Central memory CD8-positive, alpha-beta T cell (primary cell): ENCODE measurements at regions not wholly inside any gene's neighbourhood (a gene's known extent, or its start where the extent isn't known, plus 50 kb on each side); places are given as distances from the start of the nearest gene placed in this dataset.
"Not testable (repeated sequence)": the region's sequence is repeated elsewhere in the genome, so short reads cannot be mapped to it uniquely, and the experiment has no call there.

ENCODE experiments used
- ATAC-seq: fragments of 150-1000 bp; cut with Tn5 transposase; replicated peaks from 2 replicates; pipeline ENCODE4 v1.10.0; 2022; ENCODE audit warnings: mild to moderate bottlenecking, moderate FRiP score, moderate number of reproducible peaks; ENCODE audit not compliant: poor library complexity, severe bottlenecking; ENCODE audit errors: extremely low read depth
- DNase-seq, 2 donors: peaks; one replicate each; pipeline ENCODE4 v3.0.0; 2021; ENCODE audit warnings: low spot score in 2 of 2
- H3K27ac Mint-ChIP-seq: one replicate; pipeline ENCODE4 v1.8.0; 2022; ENCODE audit warnings: low read depth, mild to moderate bottlenecking, moderate library complexity, mixed read lengths
- H3K27me3 Mint-ChIP-seq: one replicate; pipeline ENCODE4 v1.8.0; 2022; ENCODE audit warnings: mixed read lengths
- H3K36me3 Mint-ChIP-seq: one replicate; pipeline ENCODE4 v1.8.0; 2022; ENCODE audit warnings: mild to moderate bottlenecking, moderate library complexity, mixed read lengths; ENCODE audit not compliant: insufficient read depth
- H3K4me1 Mint-ChIP-seq: one replicate; pipeline ENCODE4 v1.8.0; 2022; ENCODE audit warnings: mixed read lengths
- H3K4me3 Mint-ChIP-seq: one replicate; pipeline ENCODE4 v1.8.0; 2022; ENCODE audit warnings: mild to moderate bottlenecking, moderate library complexity, mixed read lengths
- H3K9me3 Mint-ChIP-seq: one replicate; pipeline ENCODE4 v1.8.0; 2022; ENCODE audit warnings: mixed read lengths

- no peak for ATAC-seq
- Mint-ChIP-seq H3K27ac (no peak overlapping the region), H3K4me3 (no peak overlapping the region), H3K27me3 (no peaks in the 10 kb centered on the region), H3K4me1 (no peaks in the 10 kb centered on the region), H3K36me3 (peaks cover 1% of the 10 kb centered on the region), H3K9me3 (peaks cover 19% of the 10 kb centered on the region)
- DNase-seq, result no peak
Measured at GRCh38 chr9:12425878-12426864, 267.0 kb upstream of the TYRP1 start.

- DNase-seq (no peak), ATAC-seq (no peak)
- Mint-ChIP-seq H3K4me1 (no peaks in the 10 kb centered on the region), H3K27ac (no peak overlapping the region), H3K36me3 (no peaks in the 10 kb centered on the region), H3K4me3 (no peak overlapping the region), H3K9me3 (peaks cover 35% of the 10 kb centered on the region), H3K27me3 (no peaks in the 10 kb centered on the region)
Measured at GRCh38 chr9:12439267-12439666, 253.9 kb upstream of the TYRP1 start.

- not testable (repeated sequence) for H3K27ac Mint-ChIP-seq, H3K27me3 Mint-ChIP-seq, H3K4me3 Mint-ChIP-seq, DNase-seq, ATAC-seq, H3K36me3 Mint-ChIP-seq, H3K4me1 Mint-ChIP-seq
- H3K9me3 Mint-ChIP-seq, result peaks cover 31% of the 10 kb centered on the region
Measured at GRCh38 chr9:12441080-12441479, 252.1 kb upstream of the TYRP1 start.

- no peak for DNase-seq
- Mint-ChIP-seq H3K4me3 (no peak overlapping the region), H3K4me1 (no peaks in the 10 kb centered on the region), H3K36me3 (no peaks in the 10 kb centered on the region), H3K27me3 (no peaks in the 10 kb centered on the region), H3K27ac (no peak overlapping the region), H3K9me3 (peaks cover 33% of the 10 kb centered on the region)
- ATAC-seq, result no peak
Measured at GRCh38 chr9:12441506-12441905, 251.7 kb upstream of the TYRP1 start.

- no peaks in the 10 kb centered on the region for H3K27me3 Mint-ChIP-seq
- H3K36me3 Mint-ChIP-seq, result no peaks in the 10 kb centered on the region
- DNase-seq (no peak), ATAC-seq (no peak)
- H3K4me3 Mint-ChIP-seq, result no peak overlapping the region
- H3K27ac Mint-ChIP-seq, result no peak overlapping the region
- no peaks in the 10 kb centered on the region for H3K4me1 Mint-ChIP-seq
- peaks cover 28% of the 10 kb centered on the region for H3K9me3 Mint-ChIP-seq
Measured at GRCh38 chr9:12448246-12448645, 244.9 kb upstream of the TYRP1 start.

- Mint-ChIP-seq H3K27me3 (no peaks in the 10 kb centered on the region), H3K27ac (no peak overlapping the region), H3K4me1 (no peaks in the 10 kb centered on the region)
Measured at GRCh38 chr9:12457237-12457636, 235.9 kb upstream of the TYRP1 start.

GRCh38 chr9:12461763-12462460 lies 231.3 kb upstream of the TYRP1 start:
- H3K4me1 Mint-ChIP-seq, result no peaks in the 10 kb centered on the region
- no peaks in the 10 kb centered on the region for H3K36me3 Mint-ChIP-seq
- ATAC-seq (no peak), DNase-seq (no peak)
- H3K4me3 Mint-ChIP-seq, result no peak overlapping the region
- no peak overlapping the region for H3K27ac Mint-ChIP-seq
- no peaks in the 10 kb centered on the region for H3K27me3 Mint-ChIP-seq
- peaks cover 31% of the 10 kb centered on the region for H3K9me3 Mint-ChIP-seq

More at GRCh38 chr9:12457237-12457636, 235.9 kb upstream of the TYRP1 start:
- no peak for DNase-seq
- H3K9me3 Mint-ChIP-seq, result peaks cover 42% of the 10 kb centered on the region
- H3K36me3 Mint-ChIP-seq, result no peaks in the 10 kb centered on the region
- H3K4me3 Mint-ChIP-seq, result no peak overlapping the region
- ATAC-seq, result no peak

GRCh38 chr9:12462861-12463260 lies 230.3 kb upstream of the TYRP1 start:
- Mint-ChIP-seq H3K36me3 (no peaks in the 10 kb centered on the region), H3K9me3 (peaks cover 26% of the 10 kb centered on the region), H3K4me3 (no peak overlapping the region), H3K27me3 (no peaks in the 10 kb centered on the region), H3K4me1 (no peaks in the 10 kb centered on the region), H3K27ac (no peak overlapping the region)
- DNase-seq (no peak), ATAC-seq (no peak)

GRCh38 chr9:12463641-12464040 lies 229.5 kb upstream of the TYRP1 start:
- Mint-ChIP-seq H3K4me3 (no peak overlapping the region), H3K36me3 (no peaks in the 10 kb centered on the region)
- no peak for ATAC-seq

GRCh38 chr9:12464400-12464799 lies 228.8 kb upstream of the TYRP1 start:
- no peaks in the 10 kb centered on the region for H3K4me1 Mint-ChIP-seq
- no peak overlapping the region for H3K27ac Mint-ChIP-seq
- no peaks in the 10 kb centered on the region for H3K27me3 Mint-ChIP-seq
- no peak for ATAC-seq
- DNase-seq, result no peak
- H3K4me3 Mint-ChIP-seq, result no peak overlapping the region
- no peaks in the 10 kb centered on the region for H3K36me3 Mint-ChIP-seq
- H3K9me3 Mint-ChIP-seq, result peaks cover 24% of the 10 kb centered on the region

More at GRCh38 chr9:12463641-12464040, 229.5 kb upstream of the TYRP1 start:
- DNase-seq, result no peak
- no peaks in the 10 kb centered on the region for H3K27me3 Mint-ChIP-seq
- H3K27ac Mint-ChIP-seq, result no peak overlapping the region
- no peaks in the 10 kb centered on the region for H3K4me1 Mint-ChIP-seq
- peaks cover 18% of the 10 kb centered on the region for H3K9me3 Mint-ChIP-seq

GRCh38 chr9:12464910-12465512 lies 228.2 kb upstream of the TYRP1 start:
- Mint-ChIP-seq H3K27me3 (no peaks in the 10 kb centered on the region), H3K36me3 (no peaks in the 10 kb centered on the region), H3K4me1 (no peaks in the 10 kb centered on the region), H3K9me3 (peaks cover 28% of the 10 kb centered on the region), H3K27ac (no peak overlapping the region), H3K4me3 (no peak overlapping the region)
- no peak for DNase-seq
- ATAC-seq, result no peak

- Mint-ChIP-seq H3K9me3 (peaks cover 18% of the 10 kb centered on the region), H3K4me1 (no peaks in the 10 kb centered on the region), H3K36me3 (no peaks in the 10 kb centered on the region), H3K4me3 (no peak overlapping the region), H3K27me3 (no peaks in the 10 kb centered on the region), H3K27ac (no peak overlapping the region)
- DNase-seq (no peak), ATAC-seq (no peak)
Measured at GRCh38 chr9:12469084-12469483, 224.1 kb upstream of the TYRP1 start.
